Right lobe of liver (tissue), 4 donors: ENCODE measurements at regions not wholly inside any gene's neighbourhood (a gene's known extent, or its start where the extent isn't known, plus 50 kb on each side); places are given as distances from the start of the nearest gene placed in this dataset.

Experiments
- POLR2A ChIP-seq: fragments of 450-650 bp; IDR thresholded peaks from one replicate; pipeline ENCODE4 v1.6.1; 2017; ENCODE audit warnings: antibody characterized with exemption, mild to moderate bottlenecking
- TF ChIP-seq, protein P1 (sequence below), 4 donors: fragments of 200-600 bp in 3 of 4; fragments of 450-650 bp in 1 of 4; IDR thresholded peaks; one replicate each; pipeline versions ENCODE4 v1.5.1 to v1.8.0; 2016 to 2022; ENCODE audit warnings: antibody characterized with exemption in 4 of 4, mild to moderate bottlenecking in 2 of 4
- donor health status: DM: no; HTN: no; CAD: no.
- donor health status: DM: no; HTN: no; CAD: no.
- donor health status: DM: no; HTN: yes; CAD: no.

DNA sequence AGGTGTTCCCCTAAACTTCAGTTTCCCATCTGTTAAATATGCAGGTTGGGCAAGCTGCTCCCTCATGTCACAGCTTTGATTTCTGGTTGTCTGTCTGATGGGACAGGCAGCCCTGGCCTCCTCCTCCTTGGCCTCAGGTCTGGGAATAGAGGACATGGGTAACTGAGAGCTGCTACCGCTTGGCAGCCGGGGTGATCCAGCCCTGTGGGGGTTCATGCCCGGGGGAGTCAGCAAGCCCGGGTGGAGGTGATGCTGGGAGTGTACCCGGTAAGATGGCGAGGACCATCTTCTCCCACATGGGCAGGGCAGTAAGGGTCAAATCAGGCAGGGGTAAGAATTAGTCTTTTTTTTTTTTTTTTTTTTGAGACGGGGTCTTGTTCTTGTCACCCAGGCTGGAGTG, 845.0 kb downstream of the TBC1D22A start:
- no peak for TF ChIP-seq POLR2A
- TF ChIP-seq, protein P1, sequence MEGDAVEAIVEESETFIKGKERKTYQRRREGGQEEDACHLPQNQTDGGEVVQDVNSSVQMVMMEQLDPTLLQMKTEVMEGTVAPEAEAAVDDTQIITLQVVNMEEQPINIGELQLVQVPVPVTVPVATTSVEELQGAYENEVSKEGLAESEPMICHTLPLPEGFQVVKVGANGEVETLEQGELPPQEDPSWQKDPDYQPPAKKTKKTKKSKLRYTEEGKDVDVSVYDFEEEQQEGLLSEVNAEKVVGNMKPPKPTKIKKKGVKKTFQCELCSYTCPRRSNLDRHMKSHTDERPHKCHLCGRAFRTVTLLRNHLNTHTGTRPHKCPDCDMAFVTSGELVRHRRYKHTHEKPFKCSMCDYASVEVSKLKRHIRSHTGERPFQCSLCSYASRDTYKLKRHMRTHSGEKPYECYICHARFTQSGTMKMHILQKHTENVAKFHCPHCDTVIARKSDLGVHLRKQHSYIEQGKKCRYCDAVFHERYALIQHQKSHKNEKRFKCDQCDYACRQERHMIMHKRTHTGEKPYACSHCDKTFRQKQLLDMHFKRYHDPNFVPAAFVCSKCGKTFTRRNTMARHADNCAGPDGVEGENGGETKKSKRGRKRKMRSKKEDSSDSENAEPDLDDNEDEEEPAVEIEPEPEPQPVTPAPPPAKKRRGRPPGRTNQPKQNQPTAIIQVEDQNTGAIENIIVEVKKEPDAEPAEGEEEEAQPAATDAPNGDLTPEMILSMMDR (IDR thresholded peaks at IDR 0.05): no peak
